Breast epithelium (tissue), 4 donors: ENCODE measurements at regions not wholly inside any gene's neighbourhood (a gene's known extent, or its start where the extent isn't known, plus 50 kb on each side); places are given as distances from the start of the nearest gene placed in this dataset.

Experiments used
- DNase-seq, 2 donors: peaks; one replicate each; pipeline ENCODE4 v3.0.0-alpha.2; 2019; ENCODE audit warnings: low spot score in 2 of 2
- H3K27ac ChIP-seq, 2 donors: fragments of 200-600 bp; sonication (generic) in 1 of 2; one replicate each; pipeline ENCODE4 v1.5.1; 2016 to 2019; ENCODE audit warnings: mild to moderate bottlenecking in 1 of 2
- H3K27me3 ChIP-seq, 2 donors: fragments of 200-600 bp; sonication (generic) in 1 of 2; one replicate each; pipeline versions ENCODE4 v1.5.1 to v1.6.0; 2017 to 2019; ENCODE audit warnings: control low read depth in 1 of 2, mild to moderate bottlenecking in 1 of 2
- H3K36me3 ChIP-seq: fragments of 200-600 bp; one replicate; pipeline ENCODE4 v1.5.1; 2019
- H3K4me1 ChIP-seq, 2 donors: fragments of 200-600 bp; sonication (generic); one replicate each; pipeline ENCODE4 v1.5.1; 2016 to 2019; ENCODE audit warnings: control low read depth in 1 of 2
- H3K4me3 ChIP-seq, 3 donors: fragments of 200-600 bp; sonication (generic); 1 replicate in 2 of 3; 2 replicates in 1 of 3; pipeline ENCODE4 v1.5.1; 2016 to 2019; ENCODE audit warnings: mild to moderate bottlenecking in 3 of 3, moderate library complexity in 2 of 3
- H3K9me3 ChIP-seq, 2 donors: fragments of 200-600 bp; sonication (generic) in 1 of 2; one replicate each; pipeline ENCODE4 v1.5.1; 2016 to 2019; ENCODE audit warnings: control low read depth in 1 of 2
- POLR2A ChIP-seq: fragments of 450-650 bp; IDR thresholded peaks from one replicate; pipeline ENCODE4 v1.6.1; 2016; ENCODE audit warnings: antibody characterized with exemption, mild to moderate bottlenecking, moderate library complexity
- POLR2AphosphoS5 ChIP-seq, 3 donors: sonication (generic); formaldehyde crosslinking; IDR thresholded peaks; one replicate each; pipeline ENCODE4 v1.6.1; 2017; ENCODE audit warnings: antibody characterized with exemption in 3 of 3
- intact Hi-C: fragments of 100-400 bp; cut with DNase I; formaldehyde crosslinking; loops from one replicate; pipeline ENCODE4 v1.15.1; 2023; ENCODE audit warnings: low total_unique reads
- TF ChIP-seq, protein P1 (sequence below), 3 donors: fragments of 450-650 bp; IDR thresholded peaks; one replicate each; pipeline ENCODE4 v1.5.1; 2016 to 2017; ENCODE audit warnings: antibody characterized with exemption in 3 of 3, mild to moderate bottlenecking in 3 of 3, moderate library complexity in 3 of 3

GRCh38 chr18:55879331-55879730, 291.3 kb upstream of the TCF4 start:
- no peak overlapping the region for H3K27ac ChIP-seq
- TF ChIP-seq POLR2AphosphoS5 (IDR thresholded peaks at IDR 0.05) (no peak), POLR2A (no peak)
- TF ChIP-seq, protein P1, sequence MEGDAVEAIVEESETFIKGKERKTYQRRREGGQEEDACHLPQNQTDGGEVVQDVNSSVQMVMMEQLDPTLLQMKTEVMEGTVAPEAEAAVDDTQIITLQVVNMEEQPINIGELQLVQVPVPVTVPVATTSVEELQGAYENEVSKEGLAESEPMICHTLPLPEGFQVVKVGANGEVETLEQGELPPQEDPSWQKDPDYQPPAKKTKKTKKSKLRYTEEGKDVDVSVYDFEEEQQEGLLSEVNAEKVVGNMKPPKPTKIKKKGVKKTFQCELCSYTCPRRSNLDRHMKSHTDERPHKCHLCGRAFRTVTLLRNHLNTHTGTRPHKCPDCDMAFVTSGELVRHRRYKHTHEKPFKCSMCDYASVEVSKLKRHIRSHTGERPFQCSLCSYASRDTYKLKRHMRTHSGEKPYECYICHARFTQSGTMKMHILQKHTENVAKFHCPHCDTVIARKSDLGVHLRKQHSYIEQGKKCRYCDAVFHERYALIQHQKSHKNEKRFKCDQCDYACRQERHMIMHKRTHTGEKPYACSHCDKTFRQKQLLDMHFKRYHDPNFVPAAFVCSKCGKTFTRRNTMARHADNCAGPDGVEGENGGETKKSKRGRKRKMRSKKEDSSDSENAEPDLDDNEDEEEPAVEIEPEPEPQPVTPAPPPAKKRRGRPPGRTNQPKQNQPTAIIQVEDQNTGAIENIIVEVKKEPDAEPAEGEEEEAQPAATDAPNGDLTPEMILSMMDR (IDR thresholded peaks at IDR 0.05) = no peak
- no peaks in the 10 kb centered on the region for H3K4me1 ChIP-seq
- no peaks in the 10 kb centered on the region for H3K36me3 ChIP-seq
- no peak overlapping the region for H3K4me3 ChIP-seq
- intact Hi-C loops = no loop called here
- H3K9me3 ChIP-seq = no peaks in the 10 kb centered on the region
- no peaks in the 10 kb centered on the region for H3K27me3 ChIP-seq
- DNase-seq = no peak

GRCh38 chr18:55878224-55878623, 290.2 kb upstream of the TCF4 start:
- intact Hi-C loops = no loop called here
- no peaks in the 10 kb centered on the region for H3K9me3 ChIP-seq
- H3K4me1 ChIP-seq = no peaks in the 10 kb centered on the region
- H3K27me3 ChIP-seq = no peaks in the 10 kb centered on the region
- no peak overlapping the region for H3K4me3 ChIP-seq
- DNase-seq = no peak
- H3K27ac ChIP-seq = no peak overlapping the region
- no peaks in the 10 kb centered on the region for H3K36me3 ChIP-seq
- TF ChIP-seq, protein P1 (IDR thresholded peaks at IDR 0.05) = no peak
- TF ChIP-seq POLR2A = no peak
- no peak for TF ChIP-seq POLR2AphosphoS5 (IDR thresholded peaks at IDR 0.05)

GRCh38 chr18:55877321-55877720, 289.3 kb upstream of the TCF4 start:
- H3K9me3 ChIP-seq = no peaks in the 10 kb centered on the region
- H3K27ac ChIP-seq = no peak overlapping the region
- no peaks in the 10 kb centered on the region for H3K36me3 ChIP-seq
- H3K4me3 ChIP-seq = no peak overlapping the region
- intact Hi-C loops = no loop called here
- no peak for TF ChIP-seq POLR2A
- no peak for TF ChIP-seq POLR2AphosphoS5 (IDR thresholded peaks at IDR 0.05)
- TF ChIP-seq, protein P1 (IDR thresholded peaks at IDR 0.05) = no peak
- H3K27me3 ChIP-seq = no peaks in the 10 kb centered on the region
- no peak for DNase-seq
- H3K4me1 ChIP-seq = no peaks in the 10 kb centered on the region

DNA sequence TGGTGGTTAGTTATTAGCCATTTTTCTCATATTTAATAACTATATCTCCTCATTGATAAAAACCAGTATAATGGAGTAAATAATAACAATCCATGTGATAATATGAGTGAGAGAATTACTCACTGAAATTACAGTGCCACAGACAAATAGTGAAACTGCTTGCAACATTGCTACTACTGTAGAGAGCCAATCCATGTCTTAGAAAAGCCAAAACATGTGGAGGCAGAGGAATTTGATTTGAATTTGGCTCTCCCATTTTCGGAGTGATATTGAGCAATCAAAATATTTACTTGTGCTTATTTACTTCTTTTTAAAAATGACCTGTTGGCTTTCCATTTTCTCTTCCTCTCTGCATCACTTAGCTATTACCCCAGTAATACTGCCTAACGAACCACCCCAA, 288.3 kb upstream of the TCF4 start:
- no peak overlapping the region for H3K27ac ChIP-seq
- TF ChIP-seq POLR2AphosphoS5 (IDR thresholded peaks at IDR 0.05) (no peak), POLR2A (no peak)
- TF ChIP-seq, protein P1 (IDR thresholded peaks at IDR 0.05) = no peak
- no peaks in the 10 kb centered on the region for H3K27me3 ChIP-seq
- intact Hi-C loops = no loop called here
- no peaks in the 10 kb centered on the region for H3K9me3 ChIP-seq
- H3K36me3 ChIP-seq = no peaks in the 10 kb centered on the region
- no peaks in the 10 kb centered on the region for H3K4me1 ChIP-seq
- no peak for DNase-seq
- H3K4me3 ChIP-seq = no peak overlapping the region

- no peaks in the 10 kb centered on the region for H3K27me3 ChIP-seq
- intact Hi-C loops = no loop called here
- H3K4me3 ChIP-seq = no peak overlapping the region
- no peak overlapping the region for H3K27ac ChIP-seq
- DNase-seq = no peak
- TF ChIP-seq POLR2AphosphoS5 (IDR thresholded peaks at IDR 0.05) = no peak
- TF ChIP-seq POLR2A = no peak
- TF ChIP-seq, protein P1 (IDR thresholded peaks at IDR 0.05) = no peak
- no peaks in the 10 kb centered on the region for H3K9me3 ChIP-seq
- no peaks in the 10 kb centered on the region for H3K36me3 ChIP-seq
- no peaks in the 10 kb centered on the region for H3K4me1 ChIP-seq
Observed at GRCh38 chr18:55875371-55875901, 287.4 kb upstream of the TCF4 start.
